ENCODE measurements at regions not wholly inside any gene's neighbourhood (a gene's known extent, or its start where the extent isn't known, plus 50 kb on each side); places are given as distances from the start of the nearest gene placed in this dataset.
"Not testable (repeated sequence)": the region's sequence is repeated elsewhere in the genome, so short reads cannot be mapped to it uniquely, and the experiment has no call there.

DNA sequence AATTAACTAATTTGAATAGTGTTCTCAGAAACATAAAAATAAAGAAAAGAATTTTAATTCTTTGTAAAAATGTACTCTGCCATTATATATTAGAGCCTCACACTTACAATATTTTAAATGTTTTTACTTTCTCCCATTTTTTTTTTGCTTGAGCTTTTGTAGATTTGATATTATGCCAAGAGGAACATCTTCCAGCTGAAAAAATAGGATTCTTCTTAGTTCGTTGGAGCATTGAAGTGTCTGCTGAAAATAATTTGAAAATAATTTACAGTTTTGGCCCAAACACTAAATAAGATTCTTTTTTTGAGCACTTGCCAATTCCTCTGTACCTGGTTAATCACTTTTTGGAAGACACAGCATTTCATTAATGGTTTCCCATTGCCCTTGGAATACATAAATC is 175.0 kb upstream of the COL11A1 start:
- DNase-seq (ENCODE audit: low read depth): no peak
- no peak overlapping the region for H3K4me3 ChIP-seq (ENCODE audit: low read depth, low read length)
- no peak for TF ChIP-seq CTCF (conservative IDR thresholded peaks at IDR 0.05; ENCODE audit: low read depth, low read length)

- TF ChIP-seq CTCF (conservative IDR thresholded peaks at IDR 0.05; ENCODE audit: low read depth, low read length): no peak
- H3K4me3 ChIP-seq (ENCODE audit: low read depth, low read length): no peak overlapping the region
- no peak for DNase-seq (ENCODE audit: low read depth)
Observed at GRCh38 chr1:103275725-103276124, 167.4 kb upstream of the COL11A1 start.

DNA sequence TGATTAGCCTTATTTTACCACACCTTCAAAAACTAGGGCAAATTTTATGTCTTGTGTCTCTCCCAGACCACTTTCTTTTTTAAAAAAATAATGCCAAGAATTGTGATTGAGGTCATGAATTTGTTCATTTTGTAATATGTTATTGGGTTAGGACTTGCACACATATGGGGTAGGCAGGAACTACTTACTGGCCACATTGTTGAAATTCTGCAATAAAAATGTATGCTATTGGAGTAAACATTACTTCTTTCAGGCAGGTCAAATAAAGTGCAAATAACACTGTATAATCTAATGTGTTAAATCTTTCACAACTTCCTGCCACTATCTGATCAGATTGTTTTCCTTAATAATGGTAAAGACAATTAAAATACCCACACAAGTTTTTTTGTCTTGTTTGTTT is 166.6 kb upstream of the COL11A1 start:
- DNase-seq (ENCODE audit: low read depth): no peak
- no peak overlapping the region for H3K4me3 ChIP-seq (ENCODE audit: low read depth, low read length)
- no peak for TF ChIP-seq CTCF (conservative IDR thresholded peaks at IDR 0.05; ENCODE audit: low read depth, low read length)

DNA sequence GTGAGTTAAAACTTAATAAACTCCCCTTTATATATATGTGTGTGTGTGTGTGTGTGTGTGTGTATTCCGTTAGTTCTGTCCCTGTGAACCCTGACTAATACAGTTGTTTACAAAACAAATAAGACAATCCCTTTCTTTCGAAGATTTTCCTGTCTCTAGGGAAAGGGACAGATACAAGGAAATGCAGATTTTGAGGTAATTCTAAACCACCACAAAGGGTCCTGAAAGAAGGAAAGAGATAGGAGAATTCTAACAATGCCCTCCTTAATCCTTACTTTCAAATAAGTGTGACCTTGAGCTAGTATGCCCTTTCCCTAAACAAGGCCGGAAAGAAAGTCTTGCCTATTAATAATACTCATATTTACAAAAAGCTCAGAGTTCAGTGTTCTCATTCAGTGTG is 164.8 kb upstream of the COL11A1 start:
- TF ChIP-seq CTCF (conservative IDR thresholded peaks at IDR 0.05; ENCODE audit: low read depth, low read length): no peak
- no peak for DNase-seq (ENCODE audit: low read depth)
- H3K4me3 ChIP-seq (ENCODE audit: low read depth, low read length): no peak overlapping the region

- not testable (repeated sequence) for DNase-seq (ENCODE audit: low read depth)
Observed at GRCh38 chr1:103271471-103271870, 163.1 kb upstream of the COL11A1 start.

DNA sequence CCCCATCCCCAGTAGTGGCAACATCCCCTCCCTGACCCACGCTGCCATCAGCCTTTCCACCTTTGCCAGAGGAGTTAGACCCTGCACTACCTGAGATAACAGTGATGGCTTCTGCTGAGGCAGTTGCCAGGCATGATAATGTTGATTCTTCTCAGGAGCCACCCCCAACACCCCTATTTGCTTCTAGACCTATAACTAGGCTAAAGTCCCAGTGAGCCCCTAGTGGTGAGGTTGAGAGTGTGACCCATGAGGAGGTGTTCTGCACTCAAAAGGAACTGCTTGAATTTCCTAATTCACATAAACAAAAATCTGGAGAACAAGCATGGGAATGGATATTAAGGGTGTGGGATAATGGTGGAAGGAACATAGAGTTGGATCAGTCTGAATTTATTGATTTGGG is 159.6 kb upstream of the COL11A1 start:
- peak; percentile 24 for TF ChIP-seq CTCF (conservative IDR thresholded peaks at IDR 0.05; ENCODE audit: low read depth, low read length)
- no peak overlapping the region for H3K4me3 ChIP-seq (ENCODE audit: low read depth, low read length)
- DNase-seq (ENCODE audit: low read depth): no peak

More at GRCh38 chr1:103271471-103271870, 163.1 kb upstream of the COL11A1 start:
- not testable (repeated sequence) for H3K4me3 ChIP-seq (ENCODE audit: low read depth, low read length)

- TF ChIP-seq CTCF (conservative IDR thresholded peaks at IDR 0.05; ENCODE audit: low read depth, low read length): no peak
- no peak for DNase-seq (ENCODE audit: low read depth)
- H3K4me3 ChIP-seq (ENCODE audit: low read depth, low read length): no peak overlapping the region
Observed at GRCh38 chr1:103267266-103267665, 158.9 kb upstream of the COL11A1 start.

DNA sequence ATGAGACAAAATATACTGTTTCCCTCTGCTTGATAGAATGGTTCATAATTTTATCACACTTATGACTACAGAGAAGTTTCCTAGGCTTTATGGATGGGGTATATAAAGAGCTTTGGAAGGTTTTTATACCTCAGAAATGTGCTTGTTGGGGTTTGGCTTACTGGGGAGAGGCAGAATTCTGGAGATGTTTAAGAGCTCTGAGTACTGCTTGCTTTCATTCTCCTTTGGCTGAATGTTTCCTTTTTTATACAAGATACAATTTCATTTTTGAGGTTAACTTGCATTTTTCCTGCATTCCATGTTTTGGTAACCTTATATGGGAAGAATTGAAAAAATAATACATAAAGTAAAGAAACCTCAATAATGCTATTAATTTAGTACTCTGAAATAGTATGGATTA is 157.7 kb upstream of the COL11A1 start:
- DNase-seq (ENCODE audit: low read depth): no peak
- no peak for TF ChIP-seq CTCF (conservative IDR thresholded peaks at IDR 0.05; ENCODE audit: low read depth, low read length)
- no peak overlapping the region for H3K4me3 ChIP-seq (ENCODE audit: low read depth, low read length)
